ENCODE measurements at regions not wholly inside any gene's neighbourhood (a gene's known extent, or its start where the extent isn't known, plus 50 kb on each side); places are given as distances from the start of the nearest gene placed in this dataset.

- H3K4me1 ChIP-seq (ENCODE audit: control insufficient read depth in 1 of 2, insufficient read depth in 2 of 2, low read length in 2 of 2), result no peaks in the 10 kb centered on the region
- peaks cover 0 to 2% of the 10 kb centered on the region in 2 donors for H3K27me3 ChIP-seq (ENCODE audit: control insufficient read depth in 1 of 2, insufficient read depth in 2 of 2, low read length in 1 of 2)
- no peak for DNase-seq
- H3K36me3 ChIP-seq (ENCODE audit: control insufficient read depth in 1 of 2, insufficient read depth in 2 of 2, low read length in 1 of 2), result no peaks in the 10 kb centered on the region
- no peak for ATAC-seq (ENCODE audit: low FRiP score)
- no peak overlapping the region for H3K27ac ChIP-seq (ENCODE audit: low read depth in 1 of 2, low read length in 2 of 2)
- WGBS, 2 donors, result 80 to 81% methylated on average over 6 of the region's 6 CpGs
- H3K4me3 ChIP-seq (ENCODE audit: low read length in 2 of 2), result no peak overlapping the region
- intact Hi-C loops (cut with DNase I), result no loop called here
- H3K9me3 ChIP-seq (ENCODE audit: control insufficient read depth, low read length), result no peaks in the 10 kb centered on the region
Measured at GRCh38 chr2:104904889-104905288, 51.0 kb downstream of the POU3F3 start.

- no peaks in the 10 kb centered on the region for H3K4me1 ChIP-seq (ENCODE audit: control insufficient read depth in 1 of 2, insufficient read depth in 2 of 2, low read length in 2 of 2)
- no peak for ATAC-seq (ENCODE audit: low FRiP score)
- H3K36me3 ChIP-seq (ENCODE audit: control insufficient read depth in 1 of 2, insufficient read depth in 2 of 2, low read length in 1 of 2), result no peaks in the 10 kb centered on the region
- WGBS, 2 donors, result 84 to 85% methylated on average over 5 of the region's 5 CpGs
- intact Hi-C loops (cut with DNase I), result no loop called here
- no peak overlapping the region for H3K27ac ChIP-seq (ENCODE audit: low read depth in 1 of 2, low read length in 2 of 2)
- H3K27me3 ChIP-seq (ENCODE audit: control insufficient read depth in 1 of 2, insufficient read depth in 2 of 2, low read length in 1 of 2), result peaks cover 0 to 2% of the 10 kb centered on the region in 2 donors
- peaks cover 1% of the 10 kb centered on the region for H3K9me3 ChIP-seq (ENCODE audit: control insufficient read depth, low read length)
- no peak for DNase-seq
- H3K4me3 ChIP-seq (ENCODE audit: low read length in 2 of 2), result no peak overlapping the region
Measured at GRCh38 chr2:104909317-104909716, 55.4 kb downstream of the POU3F3 start.

GRCh38 chr2:104914509-104914908 is 60.6 kb downstream of the POU3F3 start:
- WGBS, 2 donors, result 66 to 74% methylated on average over 6 of the region's 6 CpGs
- peaks cover 1% of the 10 kb centered on the region for H3K9me3 ChIP-seq (ENCODE audit: control insufficient read depth, low read length)
- H3K4me3 ChIP-seq (ENCODE audit: low read length in 2 of 2), result no peak overlapping the region
- no peak for DNase-seq
- no peaks in the 10 kb centered on the region for H3K4me1 ChIP-seq (ENCODE audit: control insufficient read depth in 1 of 2, insufficient read depth in 2 of 2, low read length in 2 of 2)
- H3K27me3 ChIP-seq (ENCODE audit: control insufficient read depth in 1 of 2, insufficient read depth in 2 of 2, low read length in 1 of 2), result peaks cover 0 to 2% of the 10 kb centered on the region in 2 donors
- no peak overlapping the region for H3K27ac ChIP-seq (ENCODE audit: low read depth in 1 of 2, low read length in 2 of 2)
- ATAC-seq (ENCODE audit: low FRiP score), result no peak
- intact Hi-C loops (cut with DNase I), result no loop called here
- H3K36me3 ChIP-seq (ENCODE audit: control insufficient read depth in 1 of 2, insufficient read depth in 2 of 2, low read length in 1 of 2), result no peaks in the 10 kb centered on the region

GRCh38 chr2:104915107-104915793 is 61.3 kb downstream of the POU3F3 start:
- H3K4me3 ChIP-seq (ENCODE audit: low read length in 2 of 2), result no peak overlapping the region
- H3K27ac ChIP-seq (ENCODE audit: low read depth in 1 of 2, low read length in 2 of 2), result no peak overlapping the region
- intact Hi-C loops (cut with DNase I), result no loop called here
- H3K9me3 ChIP-seq (ENCODE audit: control insufficient read depth, low read length), result peaks cover 1% of the 10 kb centered on the region
- no peaks in the 10 kb centered on the region for H3K36me3 ChIP-seq (ENCODE audit: control insufficient read depth in 1 of 2, insufficient read depth in 2 of 2, low read length in 1 of 2)
- ATAC-seq (ENCODE audit: low FRiP score), result no peak
- no peak for DNase-seq
- H3K4me1 ChIP-seq (ENCODE audit: control insufficient read depth in 1 of 2, insufficient read depth in 2 of 2, low read length in 2 of 2), result no peaks in the 10 kb centered on the region
- H3K27me3 ChIP-seq (ENCODE audit: control insufficient read depth in 1 of 2, insufficient read depth in 2 of 2, low read length in 1 of 2), result peaks cover 0 to 2% of the 10 kb centered on the region in 2 donors
- WGBS, 2 donors, result 87 to 90% methylated on average over 7 of the region's 7 CpGs

GRCh38 chr2:104919127-104919526 is 65.2 kb downstream of the POU3F3 start:
- no peak for ATAC-seq (ENCODE audit: low FRiP score)
- Histone ChIP-seq H3K4me1 (ENCODE audit: control insufficient read depth in 1 of 2, insufficient read depth in 2 of 2, low read length in 2 of 2) (no peaks in the 10 kb centered on the region), H3K9me3 (ENCODE audit: control insufficient read depth, low read length) (peaks cover 2% of the 10 kb centered on the region), H3K36me3 (ENCODE audit: control insufficient read depth in 1 of 2, insufficient read depth in 2 of 2, low read length in 1 of 2) (no peaks in the 10 kb centered on the region), H3K27ac (ENCODE audit: low read depth in 1 of 2, low read length in 2 of 2) (no peak overlapping the region), H3K4me3 (ENCODE audit: low read length in 2 of 2) (no peak overlapping the region), H3K27me3 (ENCODE audit: control insufficient read depth in 1 of 2, insufficient read depth in 2 of 2, low read length in 1 of 2) (peaks cover 0 to 2% of the 10 kb centered on the region in 2 donors)
- no peak for DNase-seq
- WGBS, 2 donors, result 49 to 51% methylated on average over 3 of the region's 3 CpGs
- intact Hi-C loops (cut with DNase I), result no loop called here

GRCh38 chr2:104923665-104924064 is 69.8 kb downstream of the POU3F3 start:
- no peak overlapping the region for H3K4me3 ChIP-seq (ENCODE audit: low read length in 2 of 2)
- no peak for ATAC-seq (ENCODE audit: low FRiP score)
- peaks cover 2% of the 10 kb centered on the region for H3K9me3 ChIP-seq (ENCODE audit: control insufficient read depth, low read length)
- intact Hi-C loops (cut with DNase I), result no loop called here
- H3K36me3 ChIP-seq (ENCODE audit: control insufficient read depth in 1 of 2, insufficient read depth in 2 of 2, low read length in 1 of 2), result no peaks in the 10 kb centered on the region
- no peak overlapping the region for H3K27ac ChIP-seq (ENCODE audit: low read depth in 1 of 2, low read length in 2 of 2)
- 57 to 69% methylated on average over 3 of the region's 3 CpGs for WGBS, 2 donors
- DNase-seq, result no peak
- H3K27me3 ChIP-seq (ENCODE audit: control insufficient read depth in 1 of 2, insufficient read depth in 2 of 2, low read length in 1 of 2), result peaks cover 0 to 2% of the 10 kb centered on the region in 2 donors
- no peaks in the 10 kb centered on the region for H3K4me1 ChIP-seq (ENCODE audit: control insufficient read depth in 1 of 2, insufficient read depth in 2 of 2, low read length in 2 of 2)

- peaks cover 4% of the 10 kb centered on the region for H3K9me3 ChIP-seq (ENCODE audit: control insufficient read depth, low read length)
- H3K36me3 ChIP-seq (ENCODE audit: control insufficient read depth in 1 of 2, insufficient read depth in 2 of 2, low read length in 1 of 2), result no peaks in the 10 kb centered on the region
- 72 to 74% methylated on average over 4 of the region's 4 CpGs for WGBS, 2 donors
- DNase-seq, result no peak
- no peaks in the 10 kb centered on the region for H3K27me3 ChIP-seq (ENCODE audit: control insufficient read depth in 1 of 2, insufficient read depth in 2 of 2, low read length in 1 of 2)
- H3K27ac ChIP-seq (ENCODE audit: low read depth in 1 of 2, low read length in 2 of 2), result no peak overlapping the region
- no peak overlapping the region for H3K4me3 ChIP-seq (ENCODE audit: low read length in 2 of 2)
- intact Hi-C loops (cut with DNase I), result no loop called here
- peak; percentile 33 for ATAC-seq (ENCODE audit: low FRiP score)
- no peaks in the 10 kb centered on the region for H3K4me1 ChIP-seq (ENCODE audit: control insufficient read depth in 1 of 2, insufficient read depth in 2 of 2, low read length in 2 of 2)
Measured at GRCh38 chr2:104929663-104930062, 75.7 kb downstream of the POU3F3 start.

GRCh38 chr2:104930732-104931131 is 76.8 kb downstream of the POU3F3 start:
- Histone ChIP-seq H3K27ac (ENCODE audit: low read depth in 1 of 2, low read length in 2 of 2) (no peak overlapping the region), H3K4me1 (ENCODE audit: control insufficient read depth in 1 of 2, insufficient read depth in 2 of 2, low read length in 2 of 2) (no peaks in the 10 kb centered on the region), H3K27me3 (ENCODE audit: control insufficient read depth in 1 of 2, insufficient read depth in 2 of 2, low read length in 1 of 2) (no peaks in the 10 kb centered on the region), H3K9me3 (ENCODE audit: control insufficient read depth, low read length) (peaks cover 4% of the 10 kb centered on the region), H3K36me3 (ENCODE audit: control insufficient read depth in 1 of 2, insufficient read depth in 2 of 2, low read length in 1 of 2) (no peaks in the 10 kb centered on the region), H3K4me3 (ENCODE audit: low read length in 2 of 2) (no peak overlapping the region)
- 66 to 67% methylated on average over 3 of the region's 3 CpGs for WGBS, 2 donors
- no peak for ATAC-seq (ENCODE audit: low FRiP score)
- intact Hi-C loops (cut with DNase I), result no loop called here
- no peak for DNase-seq

GRCh38 chr2:104932243-104932642 is 78.3 kb downstream of the POU3F3 start:
- WGBS, 2 donors, result 75 to 83% methylated on average over 4 of the region's 4 CpGs
- no peaks in the 10 kb centered on the region for H3K36me3 ChIP-seq (ENCODE audit: control insufficient read depth in 1 of 2, insufficient read depth in 2 of 2, low read length in 1 of 2)
- H3K4me1 ChIP-seq (ENCODE audit: control insufficient read depth in 1 of 2, insufficient read depth in 2 of 2, low read length in 2 of 2), result no peaks in the 10 kb centered on the region
- intact Hi-C loops (cut with DNase I), result no loop called here
- DNase-seq (no peak), ATAC-seq (ENCODE audit: low FRiP score) (no peak)
- H3K27me3 ChIP-seq (ENCODE audit: control insufficient read depth in 1 of 2, insufficient read depth in 2 of 2, low read length in 1 of 2), result no peaks in the 10 kb centered on the region
- no peak overlapping the region for H3K27ac ChIP-seq (ENCODE audit: low read depth in 1 of 2, low read length in 2 of 2)
- peaks cover 4% of the 10 kb centered on the region for H3K9me3 ChIP-seq (ENCODE audit: control insufficient read depth, low read length)
- no peak overlapping the region for H3K4me3 ChIP-seq (ENCODE audit: low read length in 2 of 2)
